ENCODE measurements at regions not wholly inside any gene's neighbourhood (a gene's known extent, or its start where the extent isn't known, plus 50 kb on each side); places are given as distances from the start of the nearest gene placed in this dataset.

DNA sequence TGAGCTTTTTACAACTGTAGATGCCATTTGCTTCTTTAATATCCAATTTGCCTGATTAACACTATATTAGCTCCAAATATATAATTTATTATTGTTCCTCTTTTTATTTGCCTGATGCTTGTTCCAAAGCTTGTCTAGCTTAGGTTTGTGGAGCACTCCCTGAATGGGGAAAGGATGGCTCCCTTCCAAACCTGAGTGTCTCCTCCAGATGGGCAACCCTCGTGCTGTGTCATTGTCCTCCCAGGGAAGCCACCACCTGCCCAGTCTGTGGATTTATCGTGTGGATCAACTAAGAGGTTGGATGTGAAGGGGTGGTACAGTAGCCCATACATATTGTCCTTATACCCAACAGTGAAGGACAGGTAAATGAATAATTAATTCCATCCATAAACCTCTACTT is 404.9 kb downstream of the CDK5RAP2 start:
- no peak overlapping the region for H3K9ac ChIP-seq (ENCODE audit: low read length)
- no peak overlapping the region for H3K27ac ChIP-seq (ENCODE audit: low read depth, low read length)
- H3K4me2 ChIP-seq (ENCODE audit: low read length), result no peak overlapping the region
- no peak overlapping the region for H3K4me3 ChIP-seq (replicated peaks in 1 of 2; ENCODE audit: low read depth in 1 of 2, low read length in 2 of 2)
- no peaks in the 10 kb centered on the region for H4K20me1 ChIP-seq (ENCODE audit: insufficient read depth)
- no peaks in the 10 kb centered on the region for H3K4me1 ChIP-seq (ENCODE audit: control insufficient read depth in 1 of 2, insufficient read depth in 2 of 2, low read length in 2 of 2)
- H3K9me3 ChIP-seq (ENCODE audit: control insufficient read depth in 1 of 2, insufficient read depth in 1 of 2, low read depth in 1 of 2, low read length in 2 of 2), result no peaks in the 10 kb centered on the region
- no peak for DNase-seq (ENCODE audit: low read depth, low spot score)
- ATAC-seq, result no peak
- no peak for TF ChIP-seq JUND (IDR thresholded peaks at IDR 0.05)
- TF ChIP-seq TCF7L2 (IDR thresholded peaks at IDR 0.05; ENCODE audit: borderline replicate concordance, extremely low read depth, insufficient read depth, insufficient read length), result no peak
- no peak for TF ChIP-seq POLR2A (IDR thresholded peaks at IDR 0.05; ENCODE audit: borderline replicate concordance, extremely low read depth, insufficient read depth, insufficient read length)
- TF ChIP-seq RAD21 (IDR thresholded peaks at IDR 0.05; ENCODE audit: low read depth), result no peak
- H3K9me2 ChIP-seq (ENCODE audit: insufficient read depth), result no peaks in the 10 kb centered on the region
- H3K36me3 ChIP-seq (ENCODE audit: control insufficient read depth in 1 of 2, insufficient read depth in 2 of 2, low read length in 2 of 2), result no peaks in the 10 kb centered on the region
- POLR2A ChIA-PET, result no interaction called here
- H3K79me2 ChIP-seq (ENCODE audit: insufficient read depth, low read length), result no peaks in the 10 kb centered on the region
- BruUV-seq (replicated peaks), result no TSS peak
- H3K27me3 ChIP-seq (ENCODE audit: insufficient read depth, low read length), result peaks cover 13% of the 10 kb centered on the region
- intact Hi-C loops (cut with micrococcal nuclease), result no loop called here
- RAD21 ChIA-PET (ENCODE audit: low non-redundant PET in 1 of 2, low total read pairs in 2 of 2, uncharacterized antibody in 2 of 2, unreplicated experiment in 2 of 2), result no interaction called here
- CTCF ChIA-PET, result no interaction called here
- no peak overlapping the region for H2AFZ ChIP-seq (ENCODE audit: low read depth, low read length, poor library complexity, severe bottlenecking)

DNA sequence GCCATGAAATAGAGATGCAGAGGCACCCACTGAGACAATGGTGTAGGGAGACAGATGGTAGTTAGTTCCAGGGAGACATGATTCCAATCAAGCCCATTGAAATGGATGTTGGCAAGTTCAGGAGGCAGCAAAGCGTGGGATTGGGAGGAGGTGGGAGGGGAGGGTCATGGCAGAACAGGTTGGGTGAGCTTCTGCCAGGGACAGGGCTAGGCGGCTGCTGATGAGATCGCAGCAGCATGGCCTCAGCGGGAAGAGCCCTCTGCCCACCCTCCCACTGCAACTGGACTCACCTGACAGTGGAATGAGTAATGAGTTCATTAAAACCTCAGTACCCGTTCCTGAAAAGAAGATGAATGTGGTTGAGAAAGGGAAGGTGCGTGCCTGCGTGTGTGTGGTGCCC is 418.2 kb downstream of the CDK5RAP2 start:
- no peak overlapping the region for H3K4me2 ChIP-seq (ENCODE audit: low read length)
- H3K4me1 ChIP-seq (ENCODE audit: control insufficient read depth in 1 of 2, insufficient read depth in 2 of 2, low read length in 2 of 2), result no peaks in the 10 kb centered on the region
- TF ChIP-seq, protein P1, sequence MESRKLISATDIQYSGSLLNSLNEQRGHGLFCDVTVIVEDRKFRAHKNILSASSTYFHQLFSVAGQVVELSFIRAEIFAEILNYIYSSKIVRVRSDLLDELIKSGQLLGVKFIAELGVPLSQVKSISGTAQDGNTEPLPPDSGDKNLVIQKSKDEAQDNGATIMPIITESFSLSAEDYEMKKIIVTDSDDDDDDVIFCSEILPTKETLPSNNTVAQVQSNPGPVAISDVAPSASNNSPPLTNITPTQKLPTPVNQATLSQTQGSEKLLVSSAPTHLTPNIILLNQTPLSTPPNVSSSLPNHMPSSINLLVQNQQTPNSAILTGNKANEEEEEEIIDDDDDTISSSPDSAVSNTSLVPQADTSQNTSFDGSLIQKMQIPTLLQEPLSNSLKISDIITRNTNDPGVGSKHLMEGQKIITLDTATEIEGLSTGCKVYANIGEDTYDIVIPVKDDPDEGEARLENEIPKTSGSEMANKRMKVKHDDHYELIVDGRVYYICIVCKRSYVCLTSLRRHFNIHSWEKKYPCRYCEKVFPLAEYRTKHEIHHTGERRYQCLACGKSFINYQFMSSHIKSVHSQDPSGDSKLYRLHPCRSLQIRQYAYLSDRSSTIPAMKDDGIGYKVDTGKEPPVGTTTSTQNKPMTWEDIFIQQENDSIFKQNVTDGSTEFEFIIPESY (IDR thresholded peaks at IDR 0.05; ENCODE audit: extremely low read depth, insufficient replicate concordance, low read length), result no peak
- TF ChIP-seq POLR2A (IDR thresholded peaks at IDR 0.05; ENCODE audit: borderline replicate concordance, extremely low read depth, insufficient read depth, insufficient read length), result no peak
- no peak for TF ChIP-seq SRF (IDR thresholded peaks at IDR 0.05; ENCODE audit: low read depth)
- no peak for TF ChIP-seq CEBPB (IDR thresholded peaks at IDR 0.05; ENCODE audit: low read depth)
- no peak for TF ChIP-seq POLR2AphosphoS5 (IDR thresholded peaks at IDR 0.05; ENCODE audit: low read depth, low read length)
- no peak for TF ChIP-seq EZH2phosphoT487 (IDR thresholded peaks at IDR 0.05; ENCODE audit: borderline replicate concordance)
- TF ChIP-seq REST (IDR thresholded peaks at IDR 0.05; ENCODE audit: low read depth), result no peak
- TF ChIP-seq ZFX (IDR thresholded peaks at IDR 0.05), result no peak
- no peak for TF ChIP-seq TCF7L2 (IDR thresholded peaks at IDR 0.05; ENCODE audit: borderline replicate concordance, extremely low read depth, insufficient read depth, insufficient read length)
- no peak for TF ChIP-seq ZNF274 (IDR thresholded peaks at IDR 0.05; ENCODE audit: low read depth, low read length)
- no peak for TF ChIP-seq SIN3A (IDR thresholded peaks at IDR 0.05; ENCODE audit: low read depth)
- TF ChIP-seq EGR1 (IDR thresholded peaks at IDR 0.05; ENCODE audit: low read depth), result no peak
- H3K9ac ChIP-seq (ENCODE audit: low read length), result no peak overlapping the region
- RAD21 ChIA-PET (ENCODE audit: low non-redundant PET in 1 of 2, low total read pairs in 2 of 2, uncharacterized antibody in 2 of 2, unreplicated experiment in 2 of 2), result no interaction called here
- no peaks in the 10 kb centered on the region for H3K79me2 ChIP-seq (ENCODE audit: insufficient read depth, low read length)
- H3K4me3 ChIP-seq (replicated peaks in 1 of 2; ENCODE audit: low read depth in 1 of 2, low read length in 2 of 2), result no peak overlapping the region
- ATAC-seq (no peak), DNase-seq (ENCODE audit: low read depth, low spot score) (no peak)
- POLR2A ChIA-PET, result no interaction called here
- H3K27me3 ChIP-seq (ENCODE audit: insufficient read depth, low read length), result peaks cover 4% of the 10 kb centered on the region; the same call in 1 of the 2 replicates
- no TSS peak for BruUV-seq (replicated peaks)
- H2AFZ ChIP-seq (ENCODE audit: low read depth, low read length, poor library complexity, severe bottlenecking), result no peak overlapping the region
- intact Hi-C loops (cut with micrococcal nuclease), result no loop called here
- CTCF ChIA-PET, result no interaction called here
- no peaks in the 10 kb centered on the region for H3K9me2 ChIP-seq (ENCODE audit: insufficient read depth)
- H3K36me3 ChIP-seq (ENCODE audit: control insufficient read depth in 1 of 2, insufficient read depth in 2 of 2, low read length in 2 of 2), result no peaks in the 10 kb centered on the region
- H3K9me3 ChIP-seq (ENCODE audit: control insufficient read depth in 1 of 2, insufficient read depth in 1 of 2, low read depth in 1 of 2, low read length in 2 of 2), result no peaks in the 10 kb centered on the region
- H4K20me1 ChIP-seq (ENCODE audit: insufficient read depth), result no peaks in the 10 kb centered on the region
- no peak overlapping the region for H3K27ac ChIP-seq (ENCODE audit: low read depth, low read length)

All from HCT116 (cell line).